ENCODE measurements at regions not wholly inside any gene's neighbourhood (a gene's known extent, or its start where the extent isn't known, plus 50 kb on each side); places are given as distances from the start of the nearest gene placed in this dataset.

- H3K4me3 Mint-ChIP-seq, result no peak overlapping the region
- WGBS (ENCODE audit: insufficient coverage), result 93% methylated on average over 3 of the region's 4 CpGs
Measured at GRCh38 chr5:174411479-174411819, 312.9 kb upstream of the MSX2 start.

GRCh38 chr5:174412374-174412773, 312.0 kb upstream of the MSX2 start:
- Histone ChIP-seq H4K20me1 (ENCODE audit: insufficient read depth, low read length) (no peaks in the 10 kb centered on the region), H3K4me2 (replicated peaks; ENCODE audit: extremely low read depth, low read length, poor library complexity, severe bottlenecking) (no peak overlapping the region), H3K27me3 (ENCODE audit: control insufficient read depth in 2 of 2, insufficient read depth in 2 of 2, low read length in 2 of 2) (peaks cover 0 to 2% of the 10 kb centered on the region in 2 donors), H3K9me3 (replicated peaks in 1 of 2; ENCODE audit: control insufficient read depth in 1 of 2, insufficient read depth in 1 of 2, low read length in 2 of 2) (peaks cover 0 to 4% of the 10 kb centered on the region in 2 donors), H3K4me3 (replicated peaks in 1 of 3; ENCODE audit: low read depth in 2 of 3, low read length in 3 of 3) (no peak overlapping the region), H3K9ac (ENCODE audit: insufficient read depth, low read length, poor library complexity, severe bottlenecking) (no peak overlapping the region), H3K79me2 (ENCODE audit: insufficient read depth, low read length) (no peaks in the 10 kb centered on the region), H3K27ac (ENCODE audit: low read depth in 1 of 2, low read length in 2 of 2) (no peak overlapping the region), H2AFZ (ENCODE audit: insufficient read depth, low read depth, low read length, poor library complexity, severe bottlenecking) (no peak overlapping the region), H3K4me1 (ENCODE audit: control insufficient read depth in 1 of 2, insufficient read depth in 2 of 2, low read length in 2 of 2) (no peaks in the 10 kb centered on the region), H3K36me3 (replicated peaks in 1 of 2; ENCODE audit: control insufficient read depth in 1 of 2, insufficient read depth in 2 of 2, low read length in 2 of 2) (no peaks in the 10 kb centered on the region)
- 67% methylated on average over 1 of the region's 1 CpG for WGBS (ENCODE audit: insufficient coverage)
- intact Hi-C loops (cut with micrococcal nuclease), result no loop called here
- TF ChIP-seq CTCF (IDR thresholded peaks at IDR 0.05), result no peak
- Mint-ChIP-seq H3K36me3 (no peaks in the 10 kb centered on the region), H3K9me3 (peaks cover 0 to 7% (median 4%) of the 10 kb centered on the region in 7 donors), H3K4me1 (peaks cover 2% of the 10 kb centered on the region), H3K4me3 (no peak overlapping the region), H3K27ac (no peak overlapping the region), H3K27me3 (ENCODE audit: low read depth in 3 of 3) (peaks cover 0 to 15% (median 8%) of the 10 kb centered on the region in 3 donors)
- no peak for DNase-seq

More at GRCh38 chr5:174411479-174411819, 312.9 kb upstream of the MSX2 start:
- Histone ChIP-seq H2AFZ (ENCODE audit: insufficient read depth, low read depth, low read length, poor library complexity, severe bottlenecking) (no peak overlapping the region), H3K9ac (ENCODE audit: insufficient read depth, low read length, poor library complexity, severe bottlenecking) (no peak overlapping the region), H3K4me2 (replicated peaks; ENCODE audit: extremely low read depth, low read length, poor library complexity, severe bottlenecking) (no peak overlapping the region), H4K20me1 (ENCODE audit: insufficient read depth, low read length) (no peaks in the 10 kb centered on the region), H3K27me3 (ENCODE audit: control insufficient read depth in 2 of 2, insufficient read depth in 2 of 2, low read length in 2 of 2) (peaks cover 0 to 2% of the 10 kb centered on the region in 2 donors), H3K27ac (ENCODE audit: low read depth in 1 of 2, low read length in 2 of 2) (no peak overlapping the region), H3K4me3 (replicated peaks in 1 of 3; ENCODE audit: low read depth in 2 of 3, low read length in 3 of 3) (no peak overlapping the region), H3K79me2 (ENCODE audit: insufficient read depth, low read length) (no peaks in the 10 kb centered on the region), H3K9me3 (replicated peaks in 1 of 2; ENCODE audit: control insufficient read depth in 1 of 2, insufficient read depth in 1 of 2, low read length in 2 of 2) (peaks cover 0 to 4% of the 10 kb centered on the region in 2 donors), H3K36me3 (replicated peaks in 1 of 2; ENCODE audit: control insufficient read depth in 1 of 2, insufficient read depth in 2 of 2, low read length in 2 of 2) (no peaks in the 10 kb centered on the region), H3K4me1 (ENCODE audit: control insufficient read depth in 1 of 2, insufficient read depth in 2 of 2, low read length in 2 of 2) (no peaks in the 10 kb centered on the region)
- intact Hi-C loops (cut with micrococcal nuclease), result no loop called here
- peaks cover 0 to 22% (median 5%) of the 10 kb centered on the region in 3 donors for H3K27me3 Mint-ChIP-seq (ENCODE audit: low read depth in 3 of 3)
- no peak overlapping the region for H3K27ac Mint-ChIP-seq
- H3K36me3 Mint-ChIP-seq, result no peaks in the 10 kb centered on the region
- peaks cover 2% of the 10 kb centered on the region for H3K4me1 Mint-ChIP-seq
- no peak for DNase-seq
- no peak for TF ChIP-seq CTCF (IDR thresholded peaks at IDR 0.05)
- peaks cover 0 to 7% (median 4%) of the 10 kb centered on the region in 7 donors for H3K9me3 Mint-ChIP-seq

Measured in CD14-positive monocyte (primary cell).